Activated naive CD8-positive, alpha-beta T cell treated with anti-CD3 and anti-CD28 coated beads for 36 hours (primary cell): ENCODE measurements at regions not wholly inside any gene's neighbourhood (a gene's known extent, or its start where the extent isn't known, plus 50 kb on each side); places are given as distances from the start of the nearest gene placed in this dataset.
"Not testable (repeated sequence)": the region's sequence is repeated elsewhere in the genome, so short reads cannot be mapped to it uniquely, and the experiment has no call there.

Experiments used
- DNase-seq: peaks from one replicate; pipeline ENCODE4 v3.0.0; 2021
- H3K27ac Mint-ChIP-seq: one replicate; pipeline ENCODE4 v1.8.0; 2022; ENCODE audit warnings: mild to moderate bottlenecking, moderate library complexity, mixed read lengths
- H3K27me3 Mint-ChIP-seq: one replicate; pipeline ENCODE4 v1.8.0; 2022; ENCODE audit warnings: mild to moderate bottlenecking, mixed read lengths
- H3K36me3 Mint-ChIP-seq: one replicate; pipeline ENCODE4 v1.8.0; 2021; ENCODE audit warnings: mild to moderate bottlenecking, mixed read lengths
- H3K4me1 Mint-ChIP-seq: one replicate; pipeline ENCODE4 v1.8.0; 2021; ENCODE audit warnings: mixed read lengths
- H3K4me3 Mint-ChIP-seq: one replicate; pipeline ENCODE4 v1.8.0; 2022; ENCODE audit warnings: mild to moderate bottlenecking, moderate library complexity, mixed read lengths
- H3K9me3 Mint-ChIP-seq: one replicate; pipeline ENCODE4 v1.8.0; 2022; ENCODE audit warnings: mixed read lengths

- no peak overlapping the region for H3K4me3 Mint-ChIP-seq
- H3K9me3 Mint-ChIP-seq: no peaks in the 10 kb centered on the region
- DNase-seq: no peak
- H3K27ac Mint-ChIP-seq: no peak overlapping the region
- no peaks in the 10 kb centered on the region for H3K36me3 Mint-ChIP-seq
- no peaks in the 10 kb centered on the region for H3K4me1 Mint-ChIP-seq
- H3K27me3 Mint-ChIP-seq: peaks cover 4% of the 10 kb centered on the region
Measured at GRCh38 chr6:146928503-146928902, 275.7 kb upstream of the STXBP5 start.

GRCh38 chr6:146931214-146931613 lies 273.0 kb upstream of the STXBP5 start:
- no peaks in the 10 kb centered on the region for H3K9me3 Mint-ChIP-seq

GRCh38 chr6:146937316-146937715 lies 266.9 kb upstream of the STXBP5 start:
- Mint-ChIP-seq H3K4me1 (no peaks in the 10 kb centered on the region), H3K36me3 (no peaks in the 10 kb centered on the region), H3K4me3 (no peak overlapping the region), H3K9me3 (peaks cover 1% of the 10 kb centered on the region), H3K27me3 (peaks cover 4% of the 10 kb centered on the region), H3K27ac (no peak overlapping the region)
- no peak for DNase-seq

More at GRCh38 chr6:146931214-146931613, 273.0 kb upstream of the STXBP5 start:
- no peak overlapping the region for H3K4me3 Mint-ChIP-seq
- no peaks in the 10 kb centered on the region for H3K36me3 Mint-ChIP-seq
- DNase-seq: no peak
- H3K4me1 Mint-ChIP-seq: no peaks in the 10 kb centered on the region
- H3K27ac Mint-ChIP-seq: no peak overlapping the region
- peaks cover 4% of the 10 kb centered on the region for H3K27me3 Mint-ChIP-seq

- no peaks in the 10 kb centered on the region for H3K27me3 Mint-ChIP-seq
- no peak overlapping the region for H3K27ac Mint-ChIP-seq
Measured at GRCh38 chr6:146938266-146938665, 266.0 kb upstream of the STXBP5 start.

GRCh38 chr6:146939456-146939855 lies 264.8 kb upstream of the STXBP5 start:
- H3K27me3 Mint-ChIP-seq, DNase-seq, H3K4me3 Mint-ChIP-seq, H3K27ac Mint-ChIP-seq, H3K36me3 Mint-ChIP-seq, H3K4me1 Mint-ChIP-seq, H3K9me3 Mint-ChIP-seq: not testable (repeated sequence)

More at GRCh38 chr6:146938266-146938665, 266.0 kb upstream of the STXBP5 start:
- Mint-ChIP-seq H3K9me3 (peaks cover 1% of the 10 kb centered on the region), H3K36me3 (no peaks in the 10 kb centered on the region), H3K4me3 (no peak overlapping the region), H3K4me1 (no peaks in the 10 kb centered on the region)
- no peak for DNase-seq

GRCh38 chr6:146943664-146944063 lies 260.6 kb upstream of the STXBP5 start:
- no peak for DNase-seq
- Mint-ChIP-seq H3K9me3 (peaks cover 4% of the 10 kb centered on the region), H3K27me3 (no peaks in the 10 kb centered on the region), H3K4me3 (no peak overlapping the region), H3K4me1 (peaks cover 4% of the 10 kb centered on the region), H3K27ac (no peak overlapping the region), H3K36me3 (peaks cover 6% of the 10 kb centered on the region)

- peaks cover 6% of the 10 kb centered on the region for H3K36me3 Mint-ChIP-seq
- peaks cover 4% of the 10 kb centered on the region for H3K9me3 Mint-ChIP-seq
- no peaks in the 10 kb centered on the region for H3K27me3 Mint-ChIP-seq
- H3K4me3 Mint-ChIP-seq: no peak overlapping the region
- H3K27ac Mint-ChIP-seq: no peak overlapping the region
- peaks cover 4% of the 10 kb centered on the region for H3K4me1 Mint-ChIP-seq
- DNase-seq: no peak
Measured at GRCh38 chr6:146944077-146944476, 260.1 kb upstream of the STXBP5 start.

GRCh38 chr6:146944809-146945208 lies 259.4 kb upstream of the STXBP5 start:
- Mint-ChIP-seq H3K4me1 (peaks cover 4% of the 10 kb centered on the region), H3K27ac (no peak overlapping the region), H3K27me3 (no peaks in the 10 kb centered on the region), H3K36me3 (peaks cover 6% of the 10 kb centered on the region), H3K4me3 (no peak overlapping the region), H3K9me3 (peaks cover 4% of the 10 kb centered on the region)
- no peak for DNase-seq

- peaks cover 14% of the 10 kb centered on the region for H3K4me1 Mint-ChIP-seq
- H3K36me3 Mint-ChIP-seq: peaks cover 6% of the 10 kb centered on the region
- H3K4me3 Mint-ChIP-seq: no peak overlapping the region
- DNase-seq: no peak
- peaks cover 3% of the 10 kb centered on the region for H3K9me3 Mint-ChIP-seq
- H3K27ac Mint-ChIP-seq: no peak overlapping the region
- H3K27me3 Mint-ChIP-seq: no peaks in the 10 kb centered on the region
Measured at GRCh38 chr6:146946559-146946958, 257.7 kb upstream of the STXBP5 start.

GRCh38 chr6:146948790-146949342 lies 255.4 kb upstream of the STXBP5 start:
- peaks cover 1% of the 10 kb centered on the region for H3K9me3 Mint-ChIP-seq
- H3K27ac Mint-ChIP-seq: no peak overlapping the region
- peaks cover 11% of the 10 kb centered on the region for H3K4me1 Mint-ChIP-seq
- DNase-seq: no peak
- no peak overlapping the region for H3K4me3 Mint-ChIP-seq
- H3K36me3 Mint-ChIP-seq: peaks cover 3% of the 10 kb centered on the region
- H3K27me3 Mint-ChIP-seq: no peaks in the 10 kb centered on the region

GRCh38 chr6:146949425-146949824 lies 254.8 kb upstream of the STXBP5 start:
- DNase-seq: no peak
- Mint-ChIP-seq H3K4me3 (no peak overlapping the region), H3K27ac (no peak overlapping the region), H3K27me3 (no peaks in the 10 kb centered on the region), H3K9me3 (no peaks in the 10 kb centered on the region), H3K4me1 (peaks cover 11% of the 10 kb centered on the region), H3K36me3 (peaks cover 3% of the 10 kb centered on the region)

- Mint-ChIP-seq H3K4me3 (no peak overlapping the region), H3K27ac (peak overlapping the region; percentile 43), H3K9me3 (no peaks in the 10 kb centered on the region), H3K4me1 (peaks cover 11% of the 10 kb centered on the region), H3K36me3 (no peaks in the 10 kb centered on the region), H3K27me3 (no peaks in the 10 kb centered on the region)
- DNase-seq: no peak
Measured at GRCh38 chr6:146950351-146950835, 253.8 kb upstream of the STXBP5 start.

GRCh38 chr6:146955570-146955969 lies 248.6 kb upstream of the STXBP5 start:
- Mint-ChIP-seq H3K9me3 (no peaks in the 10 kb centered on the region), H3K36me3 (no peaks in the 10 kb centered on the region), H3K4me1 (peaks cover 4% of the 10 kb centered on the region), H3K4me3 (no peak overlapping the region), H3K27ac (no peak overlapping the region), H3K27me3 (no peaks in the 10 kb centered on the region)
- DNase-seq: no peak

GRCh38 chr6:146957181-146958093 lies 246.8 kb upstream of the STXBP5 start:
- Mint-ChIP-seq H3K27ac (no peak overlapping the region), H3K27me3 (no peaks in the 10 kb centered on the region), H3K4me3 (no peak overlapping the region), H3K36me3 (no peaks in the 10 kb centered on the region), H3K4me1 (no peaks in the 10 kb centered on the region), H3K9me3 (no peaks in the 10 kb centered on the region)
- no peak for DNase-seq

GRCh38 chr6:146961831-146962230 lies 242.4 kb upstream of the STXBP5 start:
- DNase-seq: no peak
- Mint-ChIP-seq H3K27me3 (no peaks in the 10 kb centered on the region), H3K4me3 (no peak overlapping the region), H3K36me3 (peaks cover 11% of the 10 kb centered on the region), H3K4me1 (no peaks in the 10 kb centered on the region), H3K27ac (no peak overlapping the region), H3K9me3 (peaks cover 17% of the 10 kb centered on the region)

- Mint-ChIP-seq H3K27ac (no peak overlapping the region), H3K9me3 (peaks cover 17% of the 10 kb centered on the region), H3K4me3 (no peak overlapping the region), H3K27me3 (no peaks in the 10 kb centered on the region), H3K4me1 (no peaks in the 10 kb centered on the region), H3K36me3 (peaks cover 11% of the 10 kb centered on the region)
- DNase-seq: no peak
Measured at GRCh38 chr6:146962329-146962728, 241.9 kb upstream of the STXBP5 start.
